Stimulated activated CD4-positive, alpha-beta T cell treated with anti-CD3 and anti-CD28 coated beads, Interleukin-15, amount 100 ng/mL, for 48 hours (primary cell): ENCODE measurements at regions not wholly inside any gene's neighbourhood (a gene's known extent, or its start where the extent isn't known, plus 50 kb on each side); places are given as distances from the start of the nearest gene placed in this dataset.
A peak's percentile ranks its signal among the peaks of the same experiment; 100 is the strongest.

Source experiments
- DNase-seq, 2 donors: peaks; one replicate each; pipeline ENCODE4 v3.0.0-alpha.2; 2020; ENCODE audit warnings: low read depth in 2 of 2

GRCh38 chr3:72376956-72377710 lies 471.1 kb downstream of the SHQ1 start:
- DNase-seq, result no peak

- peak; percentile 17 to 18 for DNase-seq
These were observed 472.8 kb downstream of the SHQ1 start for GRCh38 chr3:72375237-72376076.

- DNase-seq, result no peak
These were observed 475.1 kb downstream of the SHQ1 start for GRCh38 chr3:72373139-72373538.

- DNase-seq, result no peak
These were observed 476.1 kb downstream of the SHQ1 start for GRCh38 chr3:72372161-72372560.

DNA sequence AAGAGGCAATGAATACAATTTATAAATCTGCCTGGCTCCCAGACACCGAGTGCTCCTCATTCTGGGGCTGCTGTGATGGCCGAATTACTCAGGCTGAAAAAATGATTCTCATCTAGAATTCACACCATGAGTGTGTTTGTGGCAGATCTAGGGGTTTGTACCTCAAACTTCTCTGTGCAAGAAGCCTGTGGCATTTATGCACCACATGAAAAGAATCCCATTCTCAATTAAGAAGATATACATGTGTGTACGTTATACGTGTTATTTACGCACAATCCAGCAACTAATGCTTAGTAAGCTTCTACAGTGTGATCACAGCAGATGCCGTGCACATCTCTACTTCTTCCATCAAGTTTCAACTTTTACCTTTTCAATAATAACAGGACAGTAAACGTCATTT lies 476.8 kb downstream of the SHQ1 start:
- no peak for DNase-seq

- DNase-seq, result no peak
These were observed 477.3 kb downstream of the SHQ1 start for GRCh38 chr3:72370947-72371346.

DNA sequence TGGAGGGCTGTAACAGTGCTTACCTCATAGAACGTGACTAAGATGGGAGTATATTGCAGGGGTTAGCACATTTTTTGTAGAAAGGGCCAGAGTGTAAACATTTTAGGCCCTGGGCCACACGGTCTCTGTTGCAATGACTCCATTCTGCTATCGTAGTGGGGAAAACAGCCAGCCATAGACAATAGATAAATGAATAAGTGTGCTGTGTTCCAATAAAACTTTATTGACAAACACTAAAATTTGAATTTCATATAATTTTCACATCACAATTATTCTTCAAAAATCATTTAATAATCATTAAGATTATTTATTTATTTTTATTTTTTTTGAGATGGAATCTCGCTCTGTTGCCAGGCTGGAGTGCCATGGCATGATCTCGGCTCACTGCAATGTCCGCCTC lies 478.6 kb downstream of the SHQ1 start:
- no peak for DNase-seq

DNA sequence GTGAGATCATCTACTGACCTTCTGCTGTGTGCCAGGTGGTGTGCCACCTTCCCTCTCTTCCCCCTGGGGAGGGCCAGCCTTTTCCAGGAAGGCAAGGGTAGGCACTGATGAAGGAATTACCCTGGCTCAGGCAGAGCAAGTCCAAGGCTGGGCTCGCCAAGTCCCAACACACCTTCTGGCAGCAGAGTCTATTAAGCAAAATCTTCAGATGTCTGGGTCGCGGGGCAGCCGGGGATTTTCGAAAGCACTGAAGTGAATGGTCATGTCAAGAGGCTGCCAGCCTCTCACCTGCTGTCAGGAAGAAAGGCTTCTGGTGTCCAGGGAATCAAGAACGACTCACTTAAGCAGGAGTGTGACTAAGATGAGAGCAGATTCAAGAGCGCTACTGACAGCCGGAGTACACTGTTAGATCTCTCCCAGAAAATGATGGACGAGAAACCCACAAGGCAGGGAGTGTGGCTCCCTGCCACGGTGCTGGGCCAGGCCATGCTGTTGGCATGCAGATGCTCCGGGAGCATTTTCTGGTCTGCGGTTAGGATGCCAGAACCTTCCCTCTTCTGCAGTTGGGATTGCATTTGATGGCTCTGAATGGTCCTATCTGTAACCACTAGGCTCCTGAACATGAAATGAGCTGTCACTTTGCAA lies 479.8 kb downstream of the SHQ1 start:
- DNase-seq, result no peak

- no peak for DNase-seq
These were observed 486.3 kb downstream of the SHQ1 start for GRCh38 chr3:72361990-72362389.

DNA sequence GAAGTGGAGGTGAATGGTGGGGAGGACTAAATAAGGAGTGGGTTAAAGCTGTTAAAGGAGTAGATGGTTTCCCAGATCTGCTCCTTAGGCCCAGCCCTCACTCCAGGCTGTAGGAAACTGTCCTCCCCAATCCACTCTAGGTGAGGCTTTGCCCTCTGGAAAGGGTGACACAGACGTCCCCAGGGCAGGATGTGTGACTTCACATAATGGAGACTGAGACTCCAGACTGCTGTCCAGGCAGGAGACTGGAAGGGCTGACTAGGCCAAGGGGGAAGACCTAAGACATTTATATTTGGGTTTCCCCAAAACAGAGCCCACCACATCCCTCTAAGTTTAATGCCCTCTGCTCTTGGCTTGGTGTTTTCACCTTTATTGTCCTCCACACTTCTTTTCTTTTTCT lies 488.5 kb downstream of the SHQ1 start:
- no peak for DNase-seq

GRCh38 chr3:72355168-72355567 lies 493.1 kb downstream of the SHQ1 start:
- no peak for DNase-seq

- no peak for DNase-seq
These were observed 493.8 kb downstream of the SHQ1 start for GRCh38 chr3:72354486-72354885.

GRCh38 chr3:72353236-72354128 lies 494.8 kb downstream of the SHQ1 start:
- no peak for DNase-seq

GRCh38 chr3:72352176-72352575 lies 496.1 kb downstream of the SHQ1 start:
- DNase-seq, result no peak

DNA sequence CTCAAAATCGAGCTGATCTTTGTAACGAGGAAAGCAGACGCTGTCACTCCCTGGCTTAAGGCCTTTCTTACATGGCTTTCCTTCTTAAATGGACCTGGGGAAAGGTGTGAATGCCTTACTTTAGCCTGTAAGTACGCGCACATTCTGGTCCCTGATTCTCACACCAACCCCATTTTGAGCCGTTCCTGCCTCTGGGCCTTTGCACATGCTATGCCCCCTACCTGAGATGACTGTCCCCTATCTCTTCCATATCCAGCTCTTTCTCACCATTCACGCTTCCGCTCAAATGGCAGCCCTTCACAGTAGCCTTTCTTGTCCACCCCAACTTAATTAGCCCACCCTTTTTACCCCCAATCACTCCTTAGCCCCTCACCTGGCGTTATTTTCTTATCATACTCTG lies 496.7 kb downstream of the SHQ1 start:
- no peak for DNase-seq

- no peak for DNase-seq
These were observed 497.3 kb downstream of the SHQ1 start for GRCh38 chr3:72350761-72351505.

- DNase-seq, result no peak
These were observed 499.9 kb downstream of the SHQ1 start for GRCh38 chr3:72348357-72348756.

GRCh38 chr3:72347819-72348319 lies 500.4 kb downstream of the SHQ1 start:
- DNase-seq, result peak in 1 of 2 donors; percentile 57

DNA sequence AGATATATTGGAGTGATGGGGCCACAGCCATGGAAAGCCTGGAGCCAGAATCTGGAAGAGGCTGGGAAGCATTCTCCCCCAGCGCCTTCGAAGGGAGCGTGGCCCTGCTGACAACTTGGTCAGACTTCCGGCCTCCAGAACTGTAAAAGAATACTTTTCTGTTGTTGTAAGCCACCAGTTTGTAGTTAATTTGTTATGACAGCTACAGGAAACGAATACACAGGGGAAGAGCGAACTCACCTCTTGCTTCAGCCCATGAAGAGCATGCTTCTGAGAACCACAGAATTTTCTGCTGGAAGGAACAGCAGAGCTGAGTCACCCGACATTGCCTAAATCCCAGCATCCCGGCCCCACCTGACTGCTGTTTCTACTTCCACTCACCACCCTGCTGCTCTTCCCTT lies 501.7 kb downstream of the SHQ1 start:
- DNase-seq, result no peak

GRCh38 chr3:72345980-72346379 lies 502.3 kb downstream of the SHQ1 start:
- DNase-seq, result no peak
